GM13977 (cell line): ENCODE measurements at regions not wholly inside any gene's neighbourhood (a gene's known extent, or its start where the extent isn't known, plus 50 kb on each side); places are given as distances from the start of the nearest gene placed in this dataset.

ENCODE experiments used
- DNase-seq: peaks from one replicate; pipeline ENCODE4 v3.0.0; 2012; ENCODE audit warnings: low spot score
- in situ Hi-C: fragments of 300-500 bp; cut with MboI; formaldehyde crosslinking; loops from one replicate; pipeline ENCODE4 v1.12.0; 2022; ENCODE audit warnings: low sequenced_read_pairs, low pct_unique_long_range_greater_than_20kb, mixed read lengths, inconsistent platforms; ENCODE audit not compliant: unreplicated experiment
- TF ChIP-seq, protein P1 (sequence below): IDR thresholded peaks from 2 replicates; pipeline ENCODE4 v1.5.1; 2012; ENCODE audit warnings: mild to moderate bottlenecking, control low read depth; ENCODE audit not compliant: insufficient read depth; ENCODE audit errors: extremely low read depth, missing control alignments

DNA sequence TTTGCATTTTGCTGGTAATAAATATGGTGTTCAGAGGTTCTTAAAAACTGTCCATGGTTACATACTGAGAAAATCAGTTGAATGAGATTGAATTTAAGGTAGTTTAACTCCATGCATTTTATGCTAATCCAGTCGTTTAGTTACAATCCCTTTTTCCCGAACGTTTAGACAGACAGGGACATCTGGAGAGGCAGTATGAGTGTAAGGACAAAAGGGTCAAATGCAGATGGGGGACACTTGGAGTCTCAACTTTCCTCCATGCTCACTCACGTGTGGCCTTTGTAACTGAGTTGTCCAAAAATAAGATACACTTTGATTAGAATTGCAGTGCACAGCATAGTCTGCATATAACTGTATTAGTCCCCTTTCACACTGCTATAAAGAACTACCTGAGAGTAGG is 63.9 kb downstream of the RDH14 start:
- in situ Hi-C loops: no loop called here
- no peak for DNase-seq
- TF ChIP-seq, protein P1, sequence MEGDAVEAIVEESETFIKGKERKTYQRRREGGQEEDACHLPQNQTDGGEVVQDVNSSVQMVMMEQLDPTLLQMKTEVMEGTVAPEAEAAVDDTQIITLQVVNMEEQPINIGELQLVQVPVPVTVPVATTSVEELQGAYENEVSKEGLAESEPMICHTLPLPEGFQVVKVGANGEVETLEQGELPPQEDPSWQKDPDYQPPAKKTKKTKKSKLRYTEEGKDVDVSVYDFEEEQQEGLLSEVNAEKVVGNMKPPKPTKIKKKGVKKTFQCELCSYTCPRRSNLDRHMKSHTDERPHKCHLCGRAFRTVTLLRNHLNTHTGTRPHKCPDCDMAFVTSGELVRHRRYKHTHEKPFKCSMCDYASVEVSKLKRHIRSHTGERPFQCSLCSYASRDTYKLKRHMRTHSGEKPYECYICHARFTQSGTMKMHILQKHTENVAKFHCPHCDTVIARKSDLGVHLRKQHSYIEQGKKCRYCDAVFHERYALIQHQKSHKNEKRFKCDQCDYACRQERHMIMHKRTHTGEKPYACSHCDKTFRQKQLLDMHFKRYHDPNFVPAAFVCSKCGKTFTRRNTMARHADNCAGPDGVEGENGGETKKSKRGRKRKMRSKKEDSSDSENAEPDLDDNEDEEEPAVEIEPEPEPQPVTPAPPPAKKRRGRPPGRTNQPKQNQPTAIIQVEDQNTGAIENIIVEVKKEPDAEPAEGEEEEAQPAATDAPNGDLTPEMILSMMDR: no peak

DNA sequence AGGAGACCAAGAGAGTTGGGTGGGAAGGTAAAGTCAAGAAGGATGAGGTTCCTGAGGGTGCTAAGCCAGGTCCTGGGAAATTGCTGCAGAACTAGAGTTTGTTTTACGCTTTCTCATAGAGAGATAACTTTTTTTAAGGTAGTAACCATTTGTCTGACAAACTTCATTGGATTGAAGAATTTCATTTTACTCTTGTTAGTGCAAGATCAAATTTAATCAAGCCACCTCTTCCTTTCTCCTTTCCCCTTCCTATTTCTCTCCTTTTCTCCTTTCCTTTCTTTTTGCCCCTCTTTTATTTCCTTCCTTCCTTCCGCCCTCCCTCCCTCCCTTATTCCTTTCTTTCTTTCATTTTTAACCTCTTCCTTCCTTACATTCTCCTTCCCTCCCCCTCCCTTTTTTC is 65.4 kb downstream of the RDH14 start:
- no peak for DNase-seq
- TF ChIP-seq, protein P1: no peak
- in situ Hi-C loops: no loop called here

DNA sequence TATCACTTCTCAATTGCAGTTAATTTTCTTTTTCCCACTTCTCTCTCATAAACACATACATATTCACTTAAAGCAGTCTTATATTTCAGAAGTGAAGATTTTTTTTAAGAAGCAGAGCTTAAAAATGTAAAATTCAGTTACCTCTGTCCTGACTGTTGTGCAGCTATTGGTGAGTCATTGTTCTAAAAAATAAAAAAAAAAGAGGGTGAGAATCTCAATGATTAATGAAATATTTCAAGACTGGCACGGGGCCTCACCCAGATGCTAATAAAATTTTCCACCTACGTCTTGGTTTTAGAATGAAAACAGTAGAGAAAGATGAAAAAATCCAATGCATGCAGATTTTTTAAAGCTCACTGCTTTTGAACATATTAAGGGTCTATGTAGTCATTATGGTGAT is 67.7 kb downstream of the RDH14 start:
- TF ChIP-seq, protein P1: no peak
- in situ Hi-C loops: no loop called here
- DNase-seq: no peak

DNA sequence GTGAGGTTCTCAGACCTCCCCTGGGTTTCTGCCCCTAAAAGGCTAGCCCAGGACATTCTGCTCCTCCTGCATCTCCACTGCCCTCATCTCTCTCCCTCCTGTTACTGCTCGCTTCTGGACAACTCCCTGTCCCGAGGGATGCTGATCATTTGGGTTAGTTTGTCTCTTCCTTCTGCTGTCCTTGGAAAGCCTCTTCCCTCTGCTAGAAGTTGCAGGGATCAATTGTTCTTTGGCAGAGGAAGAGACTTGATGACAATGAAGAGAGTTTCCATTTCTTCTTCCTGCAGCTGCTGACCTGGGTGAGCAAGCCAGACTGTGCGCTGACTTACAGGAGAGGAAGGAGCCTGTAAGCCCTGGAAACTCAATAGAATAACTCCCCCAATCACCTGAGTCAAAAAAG is 68.9 kb downstream of the RDH14 start:
- in situ Hi-C loops: no loop called here
- no peak for DNase-seq
- TF ChIP-seq, protein P1: no peak

DNA sequence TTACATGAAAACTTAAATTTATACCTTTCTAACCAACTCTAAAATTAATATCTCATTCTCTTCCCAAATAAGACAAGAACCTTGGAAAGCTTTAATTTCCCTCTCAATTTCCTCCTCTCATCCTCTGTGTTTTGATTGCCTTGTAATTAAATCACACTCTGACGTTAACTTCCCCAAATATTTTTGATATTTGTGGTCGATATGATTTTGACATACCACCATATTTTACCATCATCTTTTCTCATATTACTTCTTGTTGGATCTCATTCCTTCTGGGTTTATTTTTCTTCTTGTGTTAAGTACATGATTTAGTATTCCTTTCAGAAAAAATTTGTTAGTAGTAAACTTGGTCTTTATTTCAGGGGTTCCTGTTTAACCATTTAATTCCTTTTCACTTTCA is 69.6 kb downstream of the RDH14 start:
- DNase-seq: no peak
- in situ Hi-C loops: no loop called here
- TF ChIP-seq, protein P1: no peak

DNA sequence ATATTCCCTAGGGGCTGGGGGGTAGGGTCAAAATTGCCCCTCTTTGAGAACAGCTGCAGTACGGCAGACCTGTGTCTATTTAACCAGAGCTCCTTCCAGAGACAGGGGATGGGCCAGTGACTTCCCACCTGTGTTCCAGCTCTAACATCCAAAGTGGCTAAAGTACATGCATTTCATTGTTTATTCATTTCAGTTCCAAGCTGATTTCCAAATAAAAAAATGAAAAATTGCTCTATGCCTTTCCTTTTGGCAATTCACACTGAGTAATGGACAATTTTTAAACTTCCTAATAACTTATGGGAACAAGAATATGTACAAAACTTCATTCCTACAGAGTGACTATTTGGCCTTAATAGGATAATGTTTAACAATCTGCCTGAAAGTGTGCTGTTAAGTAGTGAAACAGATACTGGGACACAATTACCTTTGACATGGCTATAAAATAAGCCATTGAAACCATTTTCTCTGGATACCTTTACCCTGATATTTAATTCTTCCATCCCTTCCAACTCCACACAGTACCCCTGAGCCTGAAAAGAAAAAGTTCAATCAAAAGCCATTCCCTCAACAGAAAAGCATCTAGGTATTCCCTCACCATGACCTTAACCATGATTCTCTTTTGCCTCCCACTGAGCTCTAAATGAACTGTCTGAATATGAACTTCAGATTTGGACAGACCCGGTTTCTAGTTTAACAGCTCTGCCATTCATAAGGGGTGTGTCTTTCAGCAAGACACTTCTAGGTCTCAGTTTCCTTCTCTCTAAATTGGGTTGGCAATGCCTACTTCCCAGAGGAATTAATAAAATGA is 73.1 kb downstream of the RDH14 start:
- TF ChIP-seq, protein P1: no peak
- no peak for DNase-seq
- in situ Hi-C loops: no loop called here
